ENCODE measurements at regions not wholly inside any gene's neighbourhood (a gene's known extent, or its start where the extent isn't known, plus 50 kb on each side); places are given as distances from the start of the nearest gene placed in this dataset.
"Not testable (repeated sequence)": the region's sequence is repeated elsewhere in the genome, so short reads cannot be mapped to it uniquely, and the experiment has no call there.

DNA sequence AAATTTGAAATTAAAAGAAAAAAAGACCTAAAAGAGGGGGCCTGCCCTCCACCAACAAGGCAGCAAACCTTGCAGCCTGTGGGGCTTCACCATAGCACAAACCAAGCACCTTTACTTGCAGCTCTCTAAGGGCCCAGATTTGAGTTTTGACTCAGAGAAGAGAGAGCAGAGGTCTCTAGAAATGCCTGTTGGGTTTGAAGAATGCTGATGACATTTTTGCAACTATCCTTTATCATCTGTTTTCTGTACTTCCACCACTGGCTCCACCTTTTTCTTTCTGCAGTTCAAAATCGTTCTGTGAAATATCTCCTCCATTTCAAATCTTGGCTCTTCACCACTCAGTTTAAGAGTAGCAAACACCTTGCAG, 83.8 kb upstream of the HMGA2 start:
- DNase-seq = no peak

DNA sequence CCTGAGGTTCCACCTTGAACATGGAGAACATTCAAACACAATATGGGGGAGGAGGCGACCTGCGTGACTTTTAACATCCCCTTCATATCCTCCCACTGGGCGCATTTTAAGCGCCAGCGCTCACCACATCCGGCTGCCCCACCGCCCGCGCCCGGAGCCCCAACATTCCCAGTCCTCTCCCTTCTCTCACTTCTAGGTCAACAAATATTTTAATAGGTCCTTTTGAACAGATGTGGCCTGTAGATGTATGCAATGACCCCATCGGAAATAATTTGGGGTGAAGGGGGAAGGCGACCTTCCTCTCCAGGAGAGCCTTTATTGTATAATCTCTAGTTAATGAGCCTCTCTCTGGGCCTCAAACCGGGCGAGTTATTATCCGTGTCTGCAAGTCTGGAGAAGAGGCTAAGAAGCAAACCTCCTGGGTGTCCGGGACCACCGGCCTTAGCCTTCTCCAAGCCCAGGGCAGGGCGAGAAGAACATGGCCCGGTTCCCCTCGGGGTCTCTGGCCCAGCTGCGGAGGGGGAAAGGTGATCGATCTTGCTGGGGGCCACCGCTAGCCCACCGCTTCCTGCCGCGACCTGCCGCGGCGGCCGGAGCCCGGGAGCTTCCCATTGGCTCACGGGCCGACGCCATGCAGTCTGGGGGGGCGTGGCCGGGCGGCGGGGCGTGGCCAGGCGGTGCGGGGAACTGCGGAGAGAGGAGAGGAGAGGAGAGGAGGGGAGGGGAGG, 83.2 kb upstream of the HMGA2 start:
- DNase-seq = no peak

DNA sequence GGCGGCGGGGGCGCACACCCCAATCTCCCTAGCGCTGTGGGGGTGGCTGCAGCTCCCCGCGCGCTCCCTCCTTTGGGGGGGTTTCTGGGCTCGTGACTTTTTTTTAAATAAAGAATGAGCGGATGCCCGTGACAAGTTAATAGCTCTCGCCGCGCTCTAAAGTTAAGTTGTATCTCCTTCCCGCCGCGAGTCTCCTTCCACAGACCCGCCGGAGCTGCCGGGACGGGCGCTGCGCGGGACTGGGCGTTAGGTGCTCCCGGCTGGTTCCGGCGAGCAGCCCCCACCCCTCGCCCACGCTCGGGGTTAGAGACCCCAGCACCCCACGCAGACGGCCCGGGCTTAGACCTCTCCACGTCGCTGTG, 82.6 kb upstream of the HMGA2 start:
- DNase-seq = no peak

DNA sequence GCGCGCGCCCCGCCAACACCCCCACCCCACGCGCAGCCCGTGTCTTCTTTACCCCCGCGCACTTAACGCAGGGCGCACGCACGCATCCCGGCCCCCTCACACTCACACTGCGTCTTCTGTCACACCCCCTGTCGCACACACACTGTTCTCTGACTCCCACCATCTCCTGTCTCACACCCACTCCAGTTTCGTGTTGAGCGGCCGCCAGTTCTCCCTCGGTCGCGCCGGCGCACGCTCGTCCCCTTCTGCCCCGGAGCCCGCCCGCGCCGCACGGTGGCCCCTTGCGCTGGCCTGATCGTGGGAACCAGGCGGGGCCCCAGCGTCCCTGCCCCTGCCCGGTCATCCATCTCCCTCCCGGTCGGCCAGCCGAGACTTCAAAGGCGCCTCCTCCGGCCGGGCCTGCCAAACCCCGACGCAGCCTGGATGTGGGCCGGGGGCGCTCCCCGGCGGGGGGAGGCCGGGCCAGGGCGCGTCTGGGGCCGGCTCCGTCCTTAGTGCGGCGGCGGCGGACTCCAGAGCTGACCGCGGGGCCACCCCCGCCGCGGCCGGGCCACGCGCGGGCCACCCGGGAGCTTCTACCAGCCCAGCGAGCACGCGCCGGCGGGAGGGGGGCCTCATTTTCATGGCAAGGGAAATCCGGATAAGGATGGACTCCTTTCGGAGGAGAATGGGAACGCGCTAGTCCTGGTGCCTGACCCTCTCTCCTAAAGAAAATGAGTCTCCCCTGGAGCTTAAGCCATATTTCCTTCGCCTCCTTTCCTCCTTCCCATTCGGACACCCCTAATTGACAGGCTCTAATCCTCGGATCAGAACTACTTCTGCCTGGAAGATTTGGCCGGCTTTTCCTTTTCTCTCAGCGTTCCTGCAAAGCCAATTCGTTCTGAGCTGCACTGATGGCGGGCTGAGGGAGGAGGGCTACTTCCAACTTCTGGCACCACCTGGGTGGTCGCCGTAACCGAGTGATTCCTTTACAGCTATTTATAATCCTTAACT, 82.0 kb upstream of the HMGA2 start:
- DNase-seq = no peak

DNA sequence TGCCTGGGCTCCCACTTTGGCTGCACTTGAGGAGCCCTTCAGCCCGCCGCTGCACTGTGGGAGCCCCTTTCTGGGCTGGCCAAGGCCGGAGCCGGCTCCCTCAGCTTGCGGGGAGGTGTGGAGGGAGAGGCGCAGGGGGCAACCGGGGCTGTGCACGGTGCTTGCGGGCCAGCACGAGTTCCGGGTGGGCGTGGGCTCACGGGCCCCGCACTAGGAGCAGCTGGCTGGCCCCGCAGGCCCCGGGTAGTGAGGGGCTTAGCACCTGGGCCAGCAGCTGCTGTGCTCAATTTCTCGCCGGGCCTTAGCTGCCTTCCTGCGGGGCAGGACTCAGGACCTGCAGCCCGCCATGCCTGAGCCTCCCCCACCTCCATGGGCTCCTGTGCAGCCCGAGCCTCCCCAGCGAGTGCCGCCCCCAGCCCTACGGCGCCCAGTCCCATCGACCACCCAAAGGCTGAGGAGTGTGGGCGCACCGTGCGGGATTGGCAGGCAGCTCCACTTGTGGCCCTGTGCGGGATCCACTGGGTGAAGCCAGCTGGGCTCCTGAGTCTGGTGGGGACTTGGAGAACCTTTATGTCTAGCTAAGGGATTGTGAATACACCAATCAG, 79.9 kb upstream of the HMGA2 start:
- not testable (repeated sequence) for DNase-seq

DNA sequence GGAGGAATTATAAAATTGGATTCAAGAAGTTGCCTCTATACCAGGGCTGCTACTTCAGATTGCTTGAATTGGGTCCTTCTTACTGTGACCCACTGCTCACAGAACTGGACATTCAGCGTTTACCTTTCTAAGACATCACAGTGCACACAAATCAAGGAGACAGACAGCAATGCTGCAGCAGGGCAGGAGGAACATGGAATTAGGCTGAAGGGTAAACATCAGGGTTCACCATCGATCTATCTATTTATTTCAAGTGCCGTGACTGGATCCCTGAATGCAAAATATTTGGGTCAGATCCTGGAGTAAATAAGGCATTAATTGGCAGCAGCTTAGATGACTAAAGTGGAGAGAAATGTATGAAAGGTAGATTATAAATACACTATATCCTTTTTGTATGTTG, 76.9 kb upstream of the HMGA2 start:
- DNase-seq = no peak

DNA sequence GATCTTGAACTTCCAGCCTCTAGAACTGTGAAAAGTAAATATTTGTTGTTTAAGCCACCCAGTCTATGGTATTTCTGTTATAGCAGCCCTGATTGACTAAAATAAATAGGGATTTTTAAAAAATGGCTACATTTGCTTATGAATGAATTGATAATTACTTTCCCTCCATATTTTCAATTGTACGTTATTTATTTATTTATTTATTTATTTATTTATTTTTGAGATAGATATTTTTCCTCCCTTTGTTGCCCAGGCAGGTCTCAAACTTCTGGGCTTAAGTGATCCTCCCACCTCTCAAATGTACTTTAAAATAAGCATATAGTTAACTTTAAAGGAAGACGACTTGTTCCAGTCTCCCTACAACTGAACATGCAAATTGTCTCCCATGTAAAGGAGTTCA, 76.0 kb upstream of the HMGA2 start:
- DNase-seq = no peak

DNA sequence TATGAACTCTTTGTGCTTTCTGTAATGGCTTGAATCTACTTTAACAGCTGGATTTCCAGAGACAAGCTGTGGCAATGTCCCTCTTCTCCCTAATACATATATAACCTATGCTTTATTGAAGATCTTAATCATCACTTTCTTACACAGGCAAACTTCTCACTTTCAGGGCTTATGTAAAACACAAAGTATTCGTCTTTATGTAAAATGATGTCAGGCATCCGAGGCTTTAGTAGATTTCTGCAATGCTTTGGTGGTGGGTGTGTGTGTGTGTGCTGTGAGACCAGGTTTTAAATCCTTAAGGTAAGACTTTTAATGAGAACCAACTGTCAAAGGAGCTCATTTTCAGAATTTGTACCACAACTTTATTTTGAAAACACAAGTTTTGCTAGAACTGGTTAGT, 70.0 kb upstream of the HMGA2 start:
- DNase-seq = no peak

DNA sequence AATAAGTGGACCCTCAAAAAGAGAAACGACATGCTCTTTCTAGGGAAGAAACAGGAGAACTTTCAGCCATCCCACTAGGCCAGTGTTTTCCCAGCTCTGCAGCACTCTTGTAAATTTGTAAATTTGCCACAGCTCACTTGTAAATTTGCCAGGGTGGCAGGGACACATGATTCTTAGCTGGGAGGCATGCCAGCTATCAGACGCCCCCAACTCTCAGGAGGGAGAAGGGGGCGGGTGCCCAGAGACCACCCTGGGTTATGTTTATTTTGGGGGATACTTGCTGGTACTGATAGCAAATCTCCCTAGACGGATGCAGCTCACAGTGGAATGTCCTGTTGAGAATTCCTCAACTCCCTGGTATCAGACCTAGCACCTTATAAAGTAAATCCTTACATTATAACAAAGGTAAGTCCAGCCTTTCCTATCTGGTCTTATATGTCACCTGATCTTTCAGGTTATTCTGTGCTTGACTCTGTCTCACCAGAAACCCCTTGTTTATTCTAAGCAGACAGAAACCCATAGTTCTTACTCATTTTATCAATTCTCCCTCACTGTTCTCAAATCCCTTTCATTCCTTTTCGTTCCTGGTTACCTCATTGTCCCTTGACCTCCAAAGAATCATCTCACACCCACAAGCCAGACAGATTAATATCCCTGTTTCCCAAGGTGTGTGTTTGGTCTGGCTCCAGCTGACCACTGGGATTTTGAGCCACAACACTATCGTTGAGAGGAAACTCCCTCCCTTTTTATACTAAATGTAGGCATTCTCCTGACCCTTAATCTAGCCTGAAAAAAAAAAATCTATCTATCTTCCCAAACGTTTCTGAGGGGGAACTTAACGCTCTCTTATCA, 69.3 kb upstream of the HMGA2 start:
- no peak for DNase-seq

DNA sequence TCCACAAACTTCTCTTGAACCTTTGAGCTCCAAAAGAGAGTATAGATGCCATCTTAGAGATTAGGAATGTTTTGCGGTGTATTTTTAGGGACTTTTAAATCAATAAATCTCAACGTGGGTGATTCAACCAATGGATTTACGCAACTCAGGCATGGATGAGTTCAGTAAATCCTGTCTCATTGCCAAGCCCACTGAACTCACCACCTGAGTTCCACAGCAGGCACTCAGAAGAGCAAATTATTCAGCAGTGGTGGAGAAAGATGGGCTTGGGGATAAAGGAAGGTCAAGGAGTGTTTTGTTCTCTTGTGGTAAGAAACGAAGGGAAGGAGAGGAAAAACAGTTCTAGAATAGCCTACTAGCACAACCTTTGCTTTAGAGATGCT, 68.7 kb upstream of the HMGA2 start:
- DNase-seq = no peak

DNA sequence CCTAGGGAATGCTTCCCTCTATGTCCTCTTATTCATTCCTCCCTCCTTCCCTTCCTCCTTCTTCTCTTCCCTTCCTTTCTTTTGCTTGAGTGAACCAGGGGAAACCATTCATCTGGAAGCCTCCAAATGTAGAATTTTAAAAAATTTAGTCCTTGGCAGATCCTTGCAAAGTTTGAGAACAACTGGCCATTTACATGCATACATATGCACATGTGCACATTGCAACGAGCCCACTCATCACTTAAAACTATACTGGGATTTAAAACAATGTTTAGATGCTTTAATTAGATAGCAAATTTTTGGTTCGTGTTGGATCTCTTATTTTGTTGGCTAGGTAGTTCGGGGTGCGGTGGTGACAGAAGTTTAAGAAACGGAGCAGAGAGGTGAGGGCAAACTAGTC, 68.0 kb upstream of the HMGA2 start:
- no peak for DNase-seq

DNA sequence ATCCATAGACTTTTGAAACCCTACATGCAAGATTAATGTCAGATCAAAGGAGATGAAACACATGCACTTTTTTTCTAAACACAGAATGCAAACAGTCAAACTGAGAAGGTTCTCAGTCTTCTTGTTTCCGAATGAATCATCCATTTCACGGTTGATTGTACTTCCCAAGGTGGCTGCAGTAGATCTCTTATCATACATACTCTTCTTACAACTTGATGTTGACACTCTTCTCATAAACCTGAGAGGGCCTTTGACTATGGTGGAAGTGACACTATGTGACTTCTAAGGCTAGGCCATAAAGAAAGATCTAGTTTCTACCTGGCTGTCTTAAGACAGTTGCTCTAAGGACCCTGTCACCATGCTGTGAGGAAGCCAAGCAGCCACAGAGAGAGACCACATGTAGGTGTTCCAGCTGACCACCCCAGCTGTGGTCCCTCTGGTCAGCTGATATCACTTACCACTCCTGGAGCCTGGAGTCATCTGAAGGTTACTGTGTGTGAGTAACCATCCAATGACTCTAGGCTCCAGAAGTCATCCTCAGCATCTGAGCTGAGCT, 67.2 kb upstream of the HMGA2 start:
- no peak for DNase-seq

DNA sequence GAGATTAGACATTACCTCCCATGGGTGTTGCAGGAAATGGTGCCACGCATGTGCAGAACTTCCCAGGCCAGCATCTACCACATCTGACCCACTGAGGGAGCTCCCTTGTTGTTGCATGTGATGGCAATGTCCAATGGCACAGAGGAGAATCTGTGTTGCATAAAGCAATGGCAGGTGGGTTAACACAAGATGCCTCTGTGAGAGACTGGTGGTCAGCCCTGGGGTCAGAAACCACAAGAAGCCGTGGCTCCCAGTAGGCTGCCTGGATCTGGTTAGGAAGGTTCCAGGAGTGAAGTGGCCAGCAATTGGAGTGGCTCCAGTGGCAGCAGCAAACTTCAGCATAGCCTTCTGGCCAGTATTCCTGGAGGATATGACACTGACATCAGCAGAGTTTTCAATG, 65.9 kb upstream of the HMGA2 start:
- no peak for DNase-seq

DNA sequence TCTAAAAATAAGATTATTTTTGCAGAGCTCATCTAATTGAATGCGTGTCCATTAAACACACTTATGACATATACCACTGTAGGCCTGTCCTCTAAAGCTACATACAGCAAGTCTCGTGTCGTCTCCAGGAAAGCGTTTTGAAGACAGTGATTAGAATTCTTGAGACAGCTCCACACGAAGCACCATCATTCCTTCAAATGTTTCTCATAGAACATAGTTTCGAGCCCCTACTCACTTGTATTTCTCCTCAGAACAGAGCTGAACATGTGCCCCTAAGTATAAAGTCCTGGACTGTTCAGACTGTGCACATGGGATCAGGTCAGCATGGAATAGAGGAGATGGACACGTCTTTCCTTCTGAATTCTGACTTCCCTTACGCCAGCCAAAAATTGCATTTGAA, 64.5 kb upstream of the HMGA2 start:
- DNase-seq = no peak

DNA sequence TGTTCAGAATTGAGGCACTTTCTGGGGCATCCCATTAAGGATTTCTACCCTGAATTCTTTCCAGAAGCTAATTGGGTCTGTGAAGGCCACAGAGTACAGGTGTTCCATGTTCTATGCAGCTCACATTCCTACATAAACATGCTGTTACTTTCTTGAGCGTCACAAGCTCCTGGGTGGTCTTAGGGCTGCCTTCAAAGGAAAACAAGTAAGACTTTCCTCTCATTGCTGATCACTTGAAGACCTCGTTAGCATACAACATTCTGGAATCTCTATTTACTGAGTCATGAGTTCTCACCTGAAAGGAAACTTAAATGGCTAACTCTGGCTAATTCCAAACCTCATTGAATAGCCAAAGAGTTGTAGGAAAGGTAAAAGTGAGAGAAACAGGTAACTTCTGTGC, 63.0 kb upstream of the HMGA2 start:
- DNase-seq = no peak

DNA sequence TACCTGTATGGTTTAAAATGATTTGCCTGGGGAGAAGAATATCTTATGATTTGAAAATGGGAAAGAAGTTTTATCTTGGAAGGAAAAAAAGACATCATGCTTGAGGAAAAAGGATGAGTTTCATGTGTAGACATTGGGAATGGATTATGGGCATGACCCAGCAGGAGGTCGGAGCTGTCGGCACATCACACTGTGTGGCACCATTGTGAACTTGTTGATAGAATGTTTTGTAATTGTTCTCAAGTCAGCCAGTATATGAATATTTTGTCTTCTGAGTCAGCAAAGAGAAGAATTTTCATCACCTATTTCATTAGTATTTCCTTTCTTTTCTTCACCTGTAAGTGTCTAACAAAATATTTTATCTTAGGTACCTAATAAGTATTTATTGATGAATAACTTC, 60.0 kb upstream of the HMGA2 start:
- no peak for DNase-seq

DNA sequence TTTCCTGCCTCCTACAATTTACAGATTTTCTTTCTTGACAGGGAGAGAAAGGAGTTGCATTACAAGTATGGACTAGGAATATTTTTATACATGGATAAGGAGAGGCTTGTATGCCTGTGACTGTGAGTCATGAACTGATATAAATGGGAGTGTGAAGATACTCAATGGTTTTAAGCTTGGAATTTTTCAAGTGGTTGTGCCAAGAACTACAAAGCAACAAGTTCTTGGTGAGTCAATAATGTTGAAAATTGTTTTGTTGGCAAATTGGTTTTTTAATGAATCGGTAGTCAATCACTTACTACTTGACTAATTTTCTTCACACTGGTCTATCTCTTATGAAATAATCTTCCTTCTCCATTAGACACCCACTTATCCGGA, 58.9 kb upstream of the HMGA2 start:
- no peak for DNase-seq

DNA sequence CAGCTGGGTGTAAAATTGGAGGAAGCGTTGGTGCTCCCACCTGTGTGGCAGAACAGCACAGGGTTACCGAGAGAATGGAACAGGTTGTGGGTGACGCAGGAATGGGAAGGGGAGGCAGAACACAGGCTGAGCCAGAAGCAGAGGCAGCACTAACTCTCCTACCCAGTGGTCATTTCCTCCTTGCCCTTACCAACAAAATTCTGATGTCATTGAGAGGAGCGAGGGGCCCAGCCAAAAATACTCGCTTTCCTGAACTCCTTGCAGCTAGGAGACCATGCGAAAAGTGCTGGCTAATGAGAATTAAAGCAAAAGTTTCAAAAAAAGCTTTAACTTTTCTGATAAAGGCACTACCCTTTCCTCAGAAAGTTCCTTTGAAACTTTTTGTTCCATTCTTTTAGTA, 54.4 kb upstream of the HMGA2 start:
- no peak for DNase-seq
